Activated CD4-positive, alpha-beta memory T cell treated with anti-CD3 and anti-CD28 coated beads, Interleukin-2, amount 10 ng/mL, durations not matched to agents 7 days and 5 days (primary cell): ENCODE measurements at regions not wholly inside any gene's neighbourhood (a gene's known extent, or its start where the extent isn't known, plus 50 kb on each side); places are given as distances from the start of the nearest gene placed in this dataset.
"Not testable (repeated sequence)": the region's sequence is repeated elsewhere in the genome, so short reads cannot be mapped to it uniquely, and the experiment has no call there.

ENCODE experiments used
- CTCF ChIA-PET: fragments of 350-600 bp; sonication (Branson Sonifier 250); formaldehyde crosslinking; loops from one replicate; lab custom pipeline; 2021; ENCODE audit warnings: antibody characterized with exemption, inconsistent platforms; lab: Charles Lee
- POLR2A ChIA-PET: fragments of 350-600 bp; sonication (Branson Sonifier 250); formaldehyde crosslinking; loops from one replicate; lab custom pipeline; 2021; ENCODE audit warnings: antibody characterized with exemption; lab: Charles Lee
- DNase-seq: peaks from one replicate; pipeline ENCODE4 v3.0.0-alpha.2; 2020
- H3K27ac Mint-ChIP-seq: one replicate; pipeline ENCODE4 v1.8.0; 2021; ENCODE audit warnings: mild to moderate bottlenecking, mixed read lengths
- H3K27me3 Mint-ChIP-seq: one replicate; pipeline ENCODE4 v1.8.0; 2021; ENCODE audit warnings: mixed read lengths
- H3K36me3 Mint-ChIP-seq: one replicate; pipeline ENCODE4 v1.8.0; 2021; ENCODE audit warnings: low read depth, mixed read lengths
- H3K4me1 Mint-ChIP-seq: one replicate; pipeline ENCODE4 v1.8.0; 2021; ENCODE audit warnings: mixed read lengths
- H3K4me3 Mint-ChIP-seq: one replicate; pipeline ENCODE4 v1.8.0; 2021; ENCODE audit warnings: mild to moderate bottlenecking, mixed read lengths
- H3K9me3 Mint-ChIP-seq: one replicate; pipeline ENCODE4 v1.8.0; 2021; ENCODE audit warnings: mixed read lengths

- Mint-ChIP-seq H3K27me3 (no peaks in the 10 kb centered on the region), H3K27ac (no peak overlapping the region), H3K9me3 (no peaks in the 10 kb centered on the region), H3K36me3 (no peaks in the 10 kb centered on the region), H3K4me1 (no peaks in the 10 kb centered on the region), H3K4me3 (no peak overlapping the region)
- CTCF ChIA-PET = no interaction called here
- POLR2A ChIA-PET = no interaction called here
- DNase-seq = no peak
These were observed 479.7 kb downstream of the AACS start for GRCh38 chr12:125544960-125545359.

DNA sequence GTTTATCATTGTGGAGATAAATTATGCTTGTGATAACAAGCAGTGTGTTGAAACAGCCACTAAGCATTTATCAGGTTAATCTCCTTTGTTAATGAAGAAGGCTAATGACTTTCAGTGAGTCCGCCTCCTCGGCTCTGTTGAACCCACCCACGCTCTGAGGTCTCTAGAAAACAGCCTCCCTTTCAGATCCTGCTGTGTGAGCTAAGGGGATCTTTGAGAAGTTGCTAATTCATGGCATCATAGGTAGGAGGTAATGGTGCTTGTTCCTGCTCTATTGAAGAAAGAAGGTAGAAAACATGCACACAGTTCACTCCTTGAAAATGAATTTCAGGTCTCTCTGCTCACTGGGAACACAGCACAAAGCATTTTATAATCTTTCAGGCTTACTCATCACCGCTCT is 483.9 kb downstream of the AACS start:
- Mint-ChIP-seq H3K27me3 (no peaks in the 10 kb centered on the region), H3K9me3 (no peaks in the 10 kb centered on the region)
- CTCF ChIA-PET = no interaction called here

DNA sequence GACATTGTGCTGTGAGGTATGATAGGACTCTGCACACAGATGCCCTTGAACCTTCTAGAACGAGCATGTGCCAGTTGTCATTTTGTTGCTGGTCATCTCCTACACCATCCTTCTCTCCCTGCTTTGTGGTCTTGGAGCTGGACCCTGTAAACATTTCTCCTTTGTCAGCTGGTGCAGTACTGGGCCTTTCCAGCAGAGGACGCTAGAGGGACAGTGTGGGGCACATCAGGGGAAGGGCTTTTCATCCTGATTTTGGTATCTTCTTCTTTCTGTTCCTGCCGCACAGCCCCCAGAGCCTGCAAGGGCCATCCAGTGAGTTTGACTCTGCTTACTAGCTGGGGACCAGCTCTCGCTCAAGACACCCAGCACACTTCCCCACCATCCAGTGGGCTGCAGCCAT is 484.6 kb downstream of the AACS start:
- Mint-ChIP-seq H3K4me3 (no peak overlapping the region), H3K4me1 (no peaks in the 10 kb centered on the region), H3K9me3 (no peaks in the 10 kb centered on the region), H3K27me3 (no peaks in the 10 kb centered on the region), H3K36me3 (no peaks in the 10 kb centered on the region), H3K27ac (no peak overlapping the region)
- no peak for DNase-seq
- CTCF ChIA-PET = no interaction called here
- POLR2A ChIA-PET = no interaction called here

More for the DNA sequence above, 483.9 kb downstream of the AACS start:
- no peak for DNase-seq
- H3K36me3 Mint-ChIP-seq = no peaks in the 10 kb centered on the region
- POLR2A ChIA-PET = no interaction called here
- H3K4me3 Mint-ChIP-seq = no peak overlapping the region
- no peaks in the 10 kb centered on the region for H3K4me1 Mint-ChIP-seq
- no peak overlapping the region for H3K27ac Mint-ChIP-seq

- Mint-ChIP-seq H3K27me3 (no peaks in the 10 kb centered on the region), H3K9me3 (no peaks in the 10 kb centered on the region), H3K4me3 (no peak overlapping the region), H3K27ac (no peak overlapping the region), H3K4me1 (no peaks in the 10 kb centered on the region), H3K36me3 (no peaks in the 10 kb centered on the region)
- ChIA-PET POLR2A (no interaction called here), CTCF (no interaction called here)
- DNase-seq = no peak
These were observed 487.1 kb downstream of the AACS start for GRCh38 chr12:125552295-125552694.

DNA sequence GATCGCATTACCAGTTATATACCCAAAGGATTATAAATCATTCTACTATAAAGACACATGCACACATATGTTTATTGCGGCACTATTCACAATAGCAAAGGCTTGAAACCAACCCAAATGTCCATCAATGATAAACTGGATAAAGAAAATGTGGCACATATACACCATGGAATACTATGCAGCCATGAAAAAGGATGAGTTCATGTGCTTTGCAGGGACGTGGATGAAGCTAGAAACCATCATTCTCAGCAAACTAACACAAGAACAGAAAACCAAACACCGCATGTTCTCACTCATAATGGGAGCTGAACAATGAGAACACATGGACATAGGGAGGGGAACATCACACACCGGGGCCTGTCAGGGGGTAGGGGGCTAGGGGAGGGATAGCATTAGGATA is 495.8 kb downstream of the AACS start:
- POLR2A ChIA-PET, CTCF ChIA-PET, H3K27me3 Mint-ChIP-seq, H3K4me3 Mint-ChIP-seq, DNase-seq, H3K27ac Mint-ChIP-seq, H3K36me3 Mint-ChIP-seq, H3K9me3 Mint-ChIP-seq, H3K4me1 Mint-ChIP-seq: not testable (repeated sequence)

GRCh38 chr12:125564753-125565152 is 499.5 kb downstream of the AACS start:
- ChIA-PET POLR2A (no interaction called here), CTCF (no interaction called here)
- Mint-ChIP-seq H3K9me3 (peaks cover 5% of the 10 kb centered on the region), H3K27ac (no peak overlapping the region), H3K27me3 (no peaks in the 10 kb centered on the region), H3K36me3 (no peaks in the 10 kb centered on the region), H3K4me1 (no peaks in the 10 kb centered on the region), H3K4me3 (no peak overlapping the region)
- no peak for DNase-seq

DNA sequence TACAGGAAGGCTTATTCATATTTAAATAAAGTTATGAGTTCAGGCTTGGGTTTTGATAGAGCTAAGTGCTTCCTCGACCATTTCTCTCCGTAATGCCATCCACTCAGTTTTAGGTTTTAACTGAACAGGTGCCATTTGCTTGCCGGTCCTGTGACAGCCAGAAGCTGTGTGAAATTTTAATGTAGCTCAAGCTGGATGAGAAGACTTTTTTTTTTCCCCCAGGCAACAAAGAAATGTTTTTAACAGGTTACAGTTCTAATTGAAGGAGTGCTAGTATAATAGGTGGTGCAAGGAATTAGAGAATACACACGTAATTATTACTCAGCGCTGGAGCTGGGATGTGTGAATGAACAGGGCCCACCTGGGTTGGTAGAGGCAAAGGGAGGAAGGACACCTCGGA is 502.3 kb downstream of the AACS start:
- ChIA-PET CTCF (no interaction called here), POLR2A (interaction anchor here (0.6 kb wide), 1 partner anchor 338 kb away, joined by 3 read pairs; no protein-coding TSS in a partner anchor)
- Mint-ChIP-seq H3K27ac (no peak overlapping the region), H3K4me1 (no peaks in the 10 kb centered on the region), H3K9me3 (peaks cover 2% of the 10 kb centered on the region), H3K36me3 (no peaks in the 10 kb centered on the region), H3K4me3 (no peak overlapping the region), H3K27me3 (no peaks in the 10 kb centered on the region)
- DNase-seq = no peak

DNA sequence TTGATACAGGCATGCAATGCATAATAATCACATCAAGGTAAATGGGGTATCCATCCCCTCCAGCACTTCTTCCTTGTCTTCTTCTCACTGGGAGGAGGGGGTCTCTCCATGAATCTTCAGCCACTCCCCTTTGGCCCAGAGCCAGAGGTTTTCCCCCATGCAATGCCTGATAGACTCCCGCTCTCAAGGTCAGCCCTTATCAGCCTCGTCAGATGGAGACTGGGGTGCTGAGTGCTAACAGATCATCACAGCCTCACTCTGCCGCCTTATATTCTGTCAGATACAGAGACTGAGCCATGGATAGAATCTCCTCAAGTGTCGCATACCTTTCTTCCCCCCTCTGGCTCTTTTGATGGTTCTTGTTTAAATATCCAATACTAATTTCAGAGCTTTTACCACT is 503.1 kb downstream of the AACS start:
- H3K27ac Mint-ChIP-seq = no peak overlapping the region
- CTCF ChIA-PET = no interaction called here
- no peaks in the 10 kb centered on the region for H3K4me1 Mint-ChIP-seq
- no peak for DNase-seq
- H3K27me3 Mint-ChIP-seq = no peaks in the 10 kb centered on the region
- H3K9me3 Mint-ChIP-seq = peaks cover 2% of the 10 kb centered on the region
- H3K4me3 Mint-ChIP-seq = no peak overlapping the region
- no peaks in the 10 kb centered on the region for H3K36me3 Mint-ChIP-seq
- POLR2A ChIA-PET = no interaction called here

DNA sequence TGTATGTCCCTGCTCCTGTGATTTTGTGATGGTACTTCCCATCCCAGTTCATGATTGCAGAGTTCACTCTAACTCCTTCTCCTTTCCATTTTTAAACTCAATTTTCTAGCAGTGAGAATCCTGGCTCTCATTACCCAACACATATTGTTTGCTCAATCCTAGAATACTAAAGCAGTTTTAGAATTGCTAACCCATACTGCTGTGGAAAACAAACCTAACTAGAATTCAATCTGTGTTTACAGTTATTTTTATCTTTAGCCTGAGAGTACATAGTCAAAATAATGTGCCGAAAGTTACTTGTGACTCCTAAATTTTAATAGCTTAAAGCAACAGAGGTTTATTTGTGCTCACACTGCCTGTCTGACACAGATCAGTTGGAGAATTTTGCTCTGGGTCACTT is 508.0 kb downstream of the AACS start:
- no peaks in the 10 kb centered on the region for H3K36me3 Mint-ChIP-seq
- H3K27ac Mint-ChIP-seq = no peak overlapping the region
- no peaks in the 10 kb centered on the region for H3K4me1 Mint-ChIP-seq
- DNase-seq = no peak
- POLR2A ChIA-PET = no interaction called here
- no peak overlapping the region for H3K4me3 Mint-ChIP-seq
- H3K9me3 Mint-ChIP-seq = no peaks in the 10 kb centered on the region
- CTCF ChIA-PET = no interaction called here
- H3K27me3 Mint-ChIP-seq = no peaks in the 10 kb centered on the region

DNA sequence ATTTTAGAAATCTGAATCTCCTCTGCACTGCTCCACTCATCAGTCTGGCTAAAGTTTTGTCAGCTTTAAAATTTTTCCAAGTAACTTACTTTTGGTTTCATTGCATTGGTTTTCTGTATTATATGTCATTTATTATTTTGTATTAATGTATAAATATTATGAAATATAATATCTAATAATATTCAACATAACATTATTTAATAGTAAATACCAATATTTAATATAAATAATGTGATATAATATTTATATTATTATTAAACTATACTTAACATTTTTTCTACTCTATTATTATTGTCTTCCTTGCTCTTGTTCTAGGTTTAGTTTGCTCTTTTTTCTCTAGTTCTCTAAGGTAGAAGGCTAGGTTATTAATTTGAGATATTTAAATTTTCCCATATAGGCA is 512.1 kb downstream of the AACS start:
- POLR2A ChIA-PET = no interaction called here
- H3K4me1 Mint-ChIP-seq = no peaks in the 10 kb centered on the region
- no peaks in the 10 kb centered on the region for H3K27me3 Mint-ChIP-seq
- H3K36me3 Mint-ChIP-seq = no peaks in the 10 kb centered on the region
- H3K4me3 Mint-ChIP-seq = no peak overlapping the region
- H3K27ac Mint-ChIP-seq = no peak overlapping the region
- H3K9me3 Mint-ChIP-seq = peaks cover 5% of the 10 kb centered on the region
- no peak for DNase-seq
- CTCF ChIA-PET = no interaction called here

- H3K4me3 Mint-ChIP-seq = no peak overlapping the region
- ChIA-PET CTCF (no interaction called here), POLR2A (no interaction called here)
- H3K27me3 Mint-ChIP-seq = no peaks in the 10 kb centered on the region
- no peaks in the 10 kb centered on the region for H3K4me1 Mint-ChIP-seq
- DNase-seq = no peak
- H3K27ac Mint-ChIP-seq = no peak overlapping the region
- no peaks in the 10 kb centered on the region for H3K36me3 Mint-ChIP-seq
- peaks cover 5% of the 10 kb centered on the region for H3K9me3 Mint-ChIP-seq
These were observed 514.7 kb downstream of the AACS start for GRCh38 chr12:125579916-125580315.

GRCh38 chr12:125583071-125583470 is 517.8 kb downstream of the AACS start:
- no peaks in the 10 kb centered on the region for H3K4me1 Mint-ChIP-seq
- H3K36me3 Mint-ChIP-seq = no peaks in the 10 kb centered on the region
- H3K27me3 Mint-ChIP-seq = no peaks in the 10 kb centered on the region
- POLR2A ChIA-PET = no interaction called here
- H3K27ac Mint-ChIP-seq = no peak overlapping the region
- no peak for DNase-seq
- H3K4me3 Mint-ChIP-seq = no peak overlapping the region
- CTCF ChIA-PET = no interaction called here
- peaks cover 5% of the 10 kb centered on the region for H3K9me3 Mint-ChIP-seq

- H3K27ac Mint-ChIP-seq = no peak overlapping the region
- H3K9me3 Mint-ChIP-seq = peaks cover 2% of the 10 kb centered on the region
- H3K27me3 Mint-ChIP-seq = no peaks in the 10 kb centered on the region
- ChIA-PET CTCF (no interaction called here), POLR2A (no interaction called here)
- no peak for DNase-seq
- H3K36me3 Mint-ChIP-seq = no peaks in the 10 kb centered on the region
- H3K4me1 Mint-ChIP-seq = no peaks in the 10 kb centered on the region
- H3K4me3 Mint-ChIP-seq = no peak overlapping the region
These were observed 521.2 kb downstream of the AACS start for GRCh38 chr12:125586441-125586840.

- Mint-ChIP-seq H3K4me3 (no peak overlapping the region), H3K27me3 (no peaks in the 10 kb centered on the region), H3K36me3 (no peaks in the 10 kb centered on the region), H3K27ac (no peak overlapping the region), H3K4me1 (no peaks in the 10 kb centered on the region), H3K9me3 (peaks cover 10% of the 10 kb centered on the region)
- POLR2A ChIA-PET = no interaction called here
- CTCF ChIA-PET = no interaction called here
- no peak for DNase-seq
These were observed 528.0 kb downstream of the AACS start for GRCh38 chr12:125593269-125593668.

DNA sequence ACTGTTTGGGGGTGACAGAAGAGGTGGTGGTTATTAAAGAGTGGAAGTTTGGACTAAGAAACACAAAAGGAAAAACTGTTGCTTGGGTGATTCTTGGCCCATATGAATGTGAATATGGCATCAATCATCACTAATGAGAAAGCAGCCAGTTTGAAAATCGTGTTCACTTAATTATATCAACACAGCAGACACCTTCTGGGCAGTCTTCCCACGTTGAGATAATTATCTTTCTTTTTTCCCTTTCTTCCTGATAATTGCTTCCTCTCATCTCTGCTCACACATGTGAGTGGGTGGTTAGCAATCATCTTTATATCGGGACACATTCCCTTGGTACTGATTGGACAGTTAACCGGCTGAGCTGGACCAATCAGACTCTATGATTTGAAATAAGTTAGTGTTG is 539.7 kb downstream of the AACS start:
- Mint-ChIP-seq H3K27me3 (no peaks in the 10 kb centered on the region), H3K36me3 (no peaks in the 10 kb centered on the region), H3K27ac (no peak overlapping the region), H3K4me1 (no peaks in the 10 kb centered on the region), H3K9me3 (no peaks in the 10 kb centered on the region), H3K4me3 (no peak overlapping the region)
- ChIA-PET POLR2A (no interaction called here), CTCF (no interaction called here)
- DNase-seq = no peak
